ENCODE measurements at regions not wholly inside any gene's neighbourhood (a gene's known extent, or its start where the extent isn't known, plus 50 kb on each side); places are given as distances from the start of the nearest gene placed in this dataset.

- TF ChIP-seq RAD21 (CRISPR knock-in tag; IDR thresholded peaks at IDR 0.05) (no peak), CTCF (CRISPR knock-in tag; IDR thresholded peaks at IDR 0.05) (no peak), ELF1 (CRISPR knock-in tag; IDR thresholded peaks at IDR 0.05) (no peak), ZFAT (CRISPR knock-in tag; conservative IDR thresholded peaks at IDR 0.05) (no peak), ZKSCAN1 (IDR thresholded peaks at IDR 0.05; ENCODE audit: low read length) (no peak), POLR2A (IDR thresholded peaks at IDR 0.05; ENCODE audit: insufficient read depth in 1 of 2, low read depth in 2 of 2, low read length in 2 of 2) (no peak), ZNF792 (CRISPR knock-in tag; IDR thresholded peaks at IDR 0.05) (no peak), KLF16 (CRISPR knock-in tag; IDR thresholded peaks at IDR 0.05) (no peak), ZNF10 (CRISPR knock-in tag; IDR thresholded peaks at IDR 0.05; ENCODE audit: borderline replicate concordance, low read depth) (no peak)
These were observed 145.3 kb upstream of the MGMT start for GRCh38 chr10:129321727-129322126.

All from HepG2 (cell line).